ENCODE measurements at regions not wholly inside any gene's neighbourhood (a gene's known extent, or its start where the extent isn't known, plus 50 kb on each side); places are given as distances from the start of the nearest gene placed in this dataset.
"Not testable (repeated sequence)": the region's sequence is repeated elsewhere in the genome, so short reads cannot be mapped to it uniquely, and the experiment has no call there.

GRCh38 chr12:34405286-34406227, 383.3 kb downstream of the ALG10 start:
- peak; percentile 0 for DNase-seq (ENCODE audit: low spot score)

GRCh38 chr12:34406228-34406995, 384.1 kb downstream of the ALG10 start:
- no peak for DNase-seq (ENCODE audit: low spot score)

- DNase-seq (ENCODE audit: low spot score): no peak
Measured at GRCh38 chr12:34406996-34407300, 384.7 kb downstream of the ALG10 start.

GRCh38 chr12:34407813-34408212, 385.5 kb downstream of the ALG10 start:
- DNase-seq (ENCODE audit: low spot score): no peak

GRCh38 chr12:34431509-34431908, 409.2 kb downstream of the ALG10 start:
- DNase-seq (ENCODE audit: low spot score): not testable (repeated sequence)
